HEK293T (cell line): ENCODE measurements at regions not wholly inside any gene's neighbourhood (a gene's known extent, or its start where the extent isn't known, plus 50 kb on each side); places are given as distances from the start of the nearest gene placed in this dataset.

Source experiments
- CTCF ChIA-PET: fragments of 350-600 bp; formaldehyde crosslinking; extraction: SDS; loops from one replicate; lab custom pipeline; 2021; ENCODE audit warnings: antibody characterized with exemption, inconsistent platforms; lab: Yijun Ruan, JAX
- POLR2A ChIA-PET: fragments of 350-600 bp; formaldehyde crosslinking; extraction: SDS; loops from one replicate; lab custom pipeline; 2020; ENCODE audit warnings: antibody characterized with exemption, inconsistent platforms; lab: Yijun Ruan, JAX
- DNase-seq: peaks from one replicate; pipeline ENCODE4 v3.0.0; 2012; ENCODE audit warnings: mixed read lengths; ENCODE audit errors: extremely low spot score
- ARNT ChIP-seq: fragments of 450-650 bp; IDR thresholded peaks from 2 replicates; pipeline ENCODE4 v1.6.1; 2017; ENCODE audit warnings: mild to moderate bottlenecking
- BHLHE40 ChIP-seq: fragments of 450-650 bp; IDR thresholded peaks from 2 replicates; pipeline ENCODE4 v1.6.1; 2016; ENCODE audit warnings: mild to moderate bottlenecking, moderate library complexity, borderline replicate concordance
- CTBP1 ChIP-seq: fragments of 450-650 bp; IDR thresholded peaks from 2 replicates; pipeline ENCODE4 v1.6.1; 2016; ENCODE audit warnings: borderline replicate concordance
- ELF4 ChIP-seq: fragments of 450-650 bp; IDR thresholded peaks from 2 replicates; pipeline ENCODE4 v1.6.1; 2017; ENCODE audit warnings: antibody characterized with exemption
- FOXA1 ChIP-seq: fragments of 450-650 bp; IDR thresholded peaks from 2 replicates; pipeline ENCODE4 v1.6.1; 2016; ENCODE audit warnings: mild to moderate bottlenecking
- FOXK2 ChIP-seq: fragments of 450-650 bp; IDR thresholded peaks from 2 replicates; pipeline ENCODE4 v1.6.1; 2016; ENCODE audit warnings: mild to moderate bottlenecking
- FOXM1 ChIP-seq: fragments of 450-650 bp; IDR thresholded peaks from 2 replicates; pipeline ENCODE4 v1.6.1; 2017; ENCODE audit warnings: mild to moderate bottlenecking, borderline replicate concordance
- HDGF ChIP-seq: fragments of 450-650 bp; IDR thresholded peaks from 2 replicates; pipeline ENCODE4 v1.6.1; 2017; ENCODE audit warnings: antibody characterized with exemption, borderline replicate concordance
- L3MBTL2 ChIP-seq: fragments of 450-650 bp; conservative IDR thresholded peaks from 2 replicates; pipeline ENCODE4 v1.6.1; 2016; ENCODE audit warnings: mild to moderate bottlenecking
- LEF1 ChIP-seq: fragments of 450-650 bp; IDR thresholded peaks from 2 replicates; pipeline ENCODE4 v1.6.1; 2017; ENCODE audit warnings: mild to moderate bottlenecking, borderline replicate concordance
- NFRKB ChIP-seq: fragments of 450-650 bp; IDR thresholded peaks from 2 replicates; pipeline ENCODE4 v1.6.1; 2016; ENCODE audit warnings: mild to moderate bottlenecking, moderate library complexity
- SP1 ChIP-seq: fragments of 450-650 bp; IDR thresholded peaks from 2 replicates; pipeline ENCODE4 v1.6.1; 2017
- SUZ12 ChIP-seq: fragments of 450-650 bp; IDR thresholded peaks from 2 replicates; pipeline ENCODE4 v1.6.1; 2016; ENCODE audit warnings: mild to moderate bottlenecking
- TARDBP ChIP-seq: fragments of 450-650 bp; IDR thresholded peaks from 2 replicates; pipeline ENCODE4 v1.6.1; 2016
- ZNF384 ChIP-seq: fragments of 450-650 bp; IDR thresholded peaks from 2 replicates; pipeline ENCODE4 v1.6.1; 2016
- TF ChIP-seq, protein P1 (sequence below): fragments of 450-650 bp; IDR thresholded peaks from 2 replicates; pipeline ENCODE4 v1.6.1; 2016

DNA sequence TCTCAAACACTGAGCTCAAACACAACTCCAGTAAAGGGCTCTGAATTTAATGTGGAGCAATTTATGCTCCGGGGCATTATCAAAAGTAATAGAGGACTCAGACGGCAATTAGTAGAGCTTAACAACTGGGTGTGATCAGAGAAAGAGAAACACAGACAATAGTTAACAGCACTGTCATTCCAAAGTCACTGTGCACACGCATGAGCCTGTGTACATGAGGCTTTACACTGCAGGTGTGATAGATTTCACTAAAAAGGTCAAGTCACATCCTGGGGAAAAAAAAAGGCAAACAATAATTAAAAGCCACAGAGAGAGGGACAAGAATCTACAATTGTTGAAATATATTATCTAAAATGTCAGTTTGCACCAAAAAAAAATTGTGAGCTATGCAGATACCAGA is 956.5 kb downstream of the CDH18 start:
- no peak for DNase-seq
- no peak for TF ChIP-seq LEF1
- TF ChIP-seq BHLHE40 = no peak
- TF ChIP-seq ELF4 = no peak
- no peak for TF ChIP-seq NFRKB
- TF ChIP-seq FOXA1 = no peak
- TF ChIP-seq FOXM1 = no peak
- no peak for TF ChIP-seq L3MBTL2
- ChIA-PET CTCF (no interaction called here), POLR2A (no interaction called here)

DNA sequence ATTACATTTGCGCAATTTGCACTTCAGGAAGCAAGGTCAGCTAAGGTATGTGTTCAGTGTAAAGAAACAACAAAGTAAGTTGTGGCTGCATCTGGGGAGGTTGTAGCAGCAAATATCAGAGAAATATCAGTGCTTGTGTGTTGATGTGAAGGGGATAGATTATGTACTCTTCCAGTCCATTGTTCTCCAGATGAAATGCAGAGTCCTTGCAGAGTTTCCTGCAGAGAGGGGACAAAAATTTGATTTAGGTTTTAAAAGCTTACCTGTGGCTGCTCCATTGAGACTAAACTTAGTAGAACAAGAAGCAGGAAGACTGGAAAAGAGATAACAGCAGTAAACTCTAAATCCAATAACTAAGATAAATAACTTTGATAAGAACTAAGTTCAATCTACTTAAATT is 952.2 kb downstream of the CDH18 start:
- POLR2A ChIA-PET = no interaction called here
- no peak for DNase-seq
- CTCF ChIA-PET = interaction anchor here (1.5 kb wide), 1 partner anchor 9 kb away, joined by 4 read pairs; no protein-coding TSS in a partner anchor
- TF ChIP-seq TARDBP (no peak), FOXA1 (no peak), L3MBTL2 (no peak), LEF1 (no peak), HDGF (no peak), SUZ12 (no peak), ELF4 (no peak), FOXM1 (no peak)
- TF ChIP-seq, protein P1, sequence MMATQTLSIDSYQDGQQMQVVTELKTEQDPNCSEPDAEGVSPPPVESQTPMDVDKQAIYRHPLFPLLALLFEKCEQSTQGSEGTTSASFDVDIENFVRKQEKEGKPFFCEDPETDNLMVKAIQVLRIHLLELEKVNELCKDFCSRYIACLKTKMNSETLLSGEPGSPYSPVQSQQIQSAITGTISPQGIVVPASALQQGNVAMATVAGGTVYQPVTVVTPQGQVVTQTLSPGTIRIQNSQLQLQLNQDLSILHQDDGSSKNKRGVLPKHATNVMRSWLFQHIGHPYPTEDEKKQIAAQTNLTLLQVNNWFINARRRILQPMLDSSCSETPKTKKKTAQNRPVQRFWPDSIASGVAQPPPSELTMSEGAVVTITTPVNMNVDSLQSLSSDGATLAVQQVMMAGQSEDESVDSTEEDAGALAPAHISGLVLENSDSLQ = no peak

DNA sequence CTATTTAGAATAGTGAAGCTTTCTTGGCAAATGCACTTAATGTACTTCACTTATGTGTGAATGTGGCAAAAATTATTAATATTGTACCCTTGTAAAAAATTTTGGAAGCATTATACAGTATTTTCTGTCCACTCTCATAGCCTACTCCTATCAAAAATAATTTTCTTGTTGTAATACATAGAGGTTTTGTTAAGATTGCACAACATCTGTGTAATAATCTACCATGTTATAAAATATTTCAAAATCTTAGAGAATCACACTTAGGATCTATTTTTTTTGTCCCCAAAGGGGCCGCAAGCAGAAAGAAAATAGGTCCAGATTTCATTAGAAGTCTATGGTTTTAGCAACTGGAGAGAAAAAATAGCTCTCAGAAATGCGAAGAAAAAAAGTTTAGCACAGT is 945.9 kb downstream of the CDH18 start:
- TF ChIP-seq TARDBP = no peak
- no peak for TF ChIP-seq BHLHE40
- TF ChIP-seq ELF4 = no peak
- no peak for TF ChIP-seq ZNF384
- TF ChIP-seq NFRKB = no peak
- no peak for TF ChIP-seq FOXA1
- no peak for TF ChIP-seq ARNT
- TF ChIP-seq FOXK2 = no peak
- TF ChIP-seq FOXM1 = no peak
- no peak for TF ChIP-seq CTBP1
- TF ChIP-seq SUZ12 = no peak
- no peak for TF ChIP-seq SP1
- TF ChIP-seq L3MBTL2 = no peak
- no peak for TF ChIP-seq HDGF
- TF ChIP-seq, protein P1 = no peak
- TF ChIP-seq LEF1 = no peak
- ChIA-PET CTCF (no interaction called here), POLR2A (no interaction called here)
- DNase-seq = no peak

DNA sequence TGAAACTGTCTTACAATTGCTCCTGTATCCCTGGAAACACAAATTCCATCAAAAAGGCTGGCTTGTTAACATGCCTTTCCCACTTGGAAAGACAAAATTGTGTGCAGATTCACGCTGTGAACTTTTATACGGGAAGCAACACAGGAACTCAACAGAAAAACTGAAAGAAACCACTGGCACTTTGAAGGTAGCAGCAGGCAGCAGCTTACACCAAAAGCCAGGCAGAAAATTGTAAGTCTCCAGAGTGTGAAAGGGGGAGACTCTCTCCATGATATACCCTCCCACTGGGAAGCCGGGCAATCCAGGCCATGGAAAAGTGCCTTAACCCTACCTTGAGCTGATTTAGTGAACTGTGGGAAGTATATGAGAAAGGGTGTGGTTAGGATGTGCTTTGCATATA is 943.7 kb downstream of the CDH18 start:
- POLR2A ChIA-PET = no interaction called here
- TF ChIP-seq LEF1 (no peak), HDGF (no peak), NFRKB (no peak), L3MBTL2 (no peak), SUZ12 (no peak), BHLHE40 (no peak), FOXK2 (no peak), ELF4 (no peak), CTBP1 (no peak), FOXA1 (no peak), SP1 (no peak), TARDBP (no peak)
- TF ChIP-seq, protein P1 = no peak
- no peak for DNase-seq
- CTCF ChIA-PET = interaction anchor here (1.5 kb wide), 1 partner anchor 8 kb away, joined by 4 read pairs; no protein-coding TSS in a partner anchor

DNA sequence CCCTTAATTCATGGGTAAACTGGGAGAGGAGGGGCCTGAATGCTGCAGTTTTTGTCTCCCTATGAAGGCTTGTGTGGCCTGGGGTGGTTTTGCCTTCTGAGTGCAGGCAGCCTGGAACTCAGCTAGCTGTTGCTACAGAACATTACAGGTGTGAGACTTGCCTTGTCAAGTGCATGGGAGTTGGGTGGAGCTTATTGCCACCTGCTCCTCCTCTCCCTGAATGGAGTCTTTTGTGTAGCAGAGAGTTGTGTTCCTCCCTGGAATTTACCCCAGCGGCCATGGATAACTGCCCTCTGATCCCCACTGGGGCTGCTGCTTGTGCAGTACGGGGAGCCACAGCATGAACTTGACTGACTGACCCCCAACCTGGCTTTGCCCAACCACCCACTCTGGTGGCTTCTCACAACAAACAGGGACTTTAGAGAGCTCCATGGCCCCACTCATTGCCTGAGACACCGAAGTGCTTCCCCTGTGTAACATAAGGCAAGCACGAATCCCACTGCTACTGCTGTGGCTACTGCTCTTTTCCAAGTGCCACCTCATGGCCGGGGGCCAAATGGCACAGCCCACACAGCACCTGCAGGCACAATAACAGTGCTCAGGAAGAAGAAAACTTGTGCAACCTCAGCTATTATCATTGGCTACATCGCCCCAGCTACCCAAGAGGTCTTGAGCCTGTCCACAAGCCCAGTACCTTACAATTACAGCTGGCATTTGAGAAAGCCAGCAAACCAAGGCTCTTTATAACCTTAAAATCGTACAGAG is 942.9 kb downstream of the CDH18 start:
- TF ChIP-seq ARNT (no peak), L3MBTL2 (no peak), SUZ12 (no peak), HDGF (no peak), LEF1 (no peak), FOXK2 (no peak), SP1 (no peak)
- ChIA-PET POLR2A (no interaction called here), CTCF (interaction anchor here (1.5 kb wide), 1 partner anchor 9 kb away, joined by 4 read pairs; no protein-coding TSS in a partner anchor)
- DNase-seq = no peak

DNA sequence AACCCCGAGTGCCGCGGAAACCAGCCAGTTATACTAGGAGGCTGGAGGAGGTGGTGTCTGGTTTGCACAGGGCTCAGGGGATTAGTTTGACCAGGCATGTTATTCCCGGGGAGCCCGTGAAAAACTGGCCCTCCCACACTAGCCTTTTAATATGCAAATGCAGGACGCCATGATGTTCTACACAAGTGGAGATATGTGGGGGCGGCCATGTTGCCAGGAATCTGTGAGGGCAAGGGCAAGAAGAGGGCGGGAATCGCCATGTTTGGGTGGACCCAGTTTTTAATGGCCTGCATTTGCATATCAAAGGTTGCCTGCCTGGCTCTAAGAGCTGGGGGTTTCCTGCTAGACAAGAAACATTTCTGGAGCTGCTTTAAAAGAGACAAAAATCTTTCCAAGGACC is 940.7 kb downstream of the CDH18 start:
- DNase-seq = no peak
- POLR2A ChIA-PET = no interaction called here
- TF ChIP-seq FOXK2 = no peak
- CTCF ChIA-PET = no interaction called here
